Sigmoid colon (tissue), 6 donors: ENCODE measurements at regions not wholly inside any gene's neighbourhood (a gene's known extent, or its start where the extent isn't known, plus 50 kb on each side); places are given as distances from the start of the nearest gene placed in this dataset.

Experiments used
- DNase-seq: peaks from one replicate; pipeline ENCODE4 v3.0.0-alpha.2; 2019
- H3K27ac ChIP-seq, 4 donors: fragments of 200-600 bp; sonication (generic); one replicate each; pipeline ENCODE4 v1.5.1; 2016 to 2019; ENCODE audit warnings: mild to moderate bottlenecking in 1 of 4
- H3K27me3 ChIP-seq, 3 donors: fragments of 200-600 bp; sonication (generic); one replicate each; pipeline ENCODE4 v1.5.1; 2019; ENCODE audit warnings: mild to moderate bottlenecking in 1 of 3
- H3K36me3 ChIP-seq, 4 donors: fragments of 200-600 bp; sonication (generic); one replicate each; pipeline ENCODE4 v1.5.1; 2016 to 2019
- H3K4me1 ChIP-seq, 4 donors: fragments of 200-600 bp; sonication (generic); one replicate each; pipeline ENCODE4 v1.5.1; 2017 to 2019
- H3K4me3 ChIP-seq, 4 donors: fragments of 200-600 bp; sonication (generic); one replicate each; pipeline ENCODE4 v1.5.1; 2017 to 2019; ENCODE audit warnings: mild to moderate bottlenecking in 2 of 4, moderate library complexity in 1 of 4
- H3K9me3 ChIP-seq, 4 donors: fragments of 200-600 bp in 3 of 4; sonication (generic) in 3 of 4; one replicate each; pipeline versions ENCODE4 v1.5.1 to v1.6.1; 2013 to 2019
- EP300 ChIP-seq, 4 donors: sonication (generic); formaldehyde crosslinking; IDR thresholded peaks; one replicate each; pipeline ENCODE4 v1.6.1; 2017; ENCODE audit warnings: antibody characterized with exemption in 4 of 4
- POLR2A ChIP-seq, 2 donors: fragments of 450-650 bp; IDR thresholded peaks; one replicate each; pipeline ENCODE4 v1.6.1; 2016; ENCODE audit warnings: antibody characterized with exemption in 2 of 2, mild to moderate bottlenecking in 2 of 2, moderate library complexity in 2 of 2
- POLR2AphosphoS5 ChIP-seq, 4 donors: sonication (generic); formaldehyde crosslinking; IDR thresholded peaks; one replicate each; pipeline ENCODE4 v1.6.1; 2017; ENCODE audit warnings: antibody characterized with exemption in 4 of 4
- WGBS, 2 donors: extraction: QIAGEN DNeasy Blood & Tissue Kit; methylation state at CpG; one replicate each; pipeline ENCODE4 v1.1.7; 2013; 5-methylcytosine and 5-hydroxymethylcytosine counted together
- intact Hi-C: fragments of 100-400 bp; cut with DNase I; formaldehyde crosslinking; loops from one replicate; pipeline ENCODE4 v1.15.1; 2023
- TF ChIP-seq, protein P1 (sequence below), 4 experiments: fragments of 450-650 bp in 3 of 4; fragments of 200-600 bp in 1 of 4; IDR thresholded peaks; one replicate each; pipeline ENCODE4 v1.5.1; 2016 to 2019; ENCODE audit warnings: antibody characterized with exemption in 4 of 4, mild to moderate bottlenecking in 3 of 4, moderate library complexity in 2 of 4
- donor health status: healthy with polysubstance abuse.
- donor health status: healthy.

- intact Hi-C loops, result no loop called here
- Histone ChIP-seq H3K9me3 (no peaks in the 10 kb centered on the region), H3K4me1 (no peaks in the 10 kb centered on the region), H3K36me3 (no peaks in the 10 kb centered on the region), H3K27me3 (no peaks in the 10 kb centered on the region), H3K4me3 (no peak overlapping the region), H3K27ac (no peak overlapping the region)
- DNase-seq, result no peak
- no peak for TF ChIP-seq POLR2A (IDR thresholded peaks at IDR 0.05)
- TF ChIP-seq, protein P1, sequence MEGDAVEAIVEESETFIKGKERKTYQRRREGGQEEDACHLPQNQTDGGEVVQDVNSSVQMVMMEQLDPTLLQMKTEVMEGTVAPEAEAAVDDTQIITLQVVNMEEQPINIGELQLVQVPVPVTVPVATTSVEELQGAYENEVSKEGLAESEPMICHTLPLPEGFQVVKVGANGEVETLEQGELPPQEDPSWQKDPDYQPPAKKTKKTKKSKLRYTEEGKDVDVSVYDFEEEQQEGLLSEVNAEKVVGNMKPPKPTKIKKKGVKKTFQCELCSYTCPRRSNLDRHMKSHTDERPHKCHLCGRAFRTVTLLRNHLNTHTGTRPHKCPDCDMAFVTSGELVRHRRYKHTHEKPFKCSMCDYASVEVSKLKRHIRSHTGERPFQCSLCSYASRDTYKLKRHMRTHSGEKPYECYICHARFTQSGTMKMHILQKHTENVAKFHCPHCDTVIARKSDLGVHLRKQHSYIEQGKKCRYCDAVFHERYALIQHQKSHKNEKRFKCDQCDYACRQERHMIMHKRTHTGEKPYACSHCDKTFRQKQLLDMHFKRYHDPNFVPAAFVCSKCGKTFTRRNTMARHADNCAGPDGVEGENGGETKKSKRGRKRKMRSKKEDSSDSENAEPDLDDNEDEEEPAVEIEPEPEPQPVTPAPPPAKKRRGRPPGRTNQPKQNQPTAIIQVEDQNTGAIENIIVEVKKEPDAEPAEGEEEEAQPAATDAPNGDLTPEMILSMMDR (IDR thresholded peaks at IDR 0.05), result no peak
- TF ChIP-seq POLR2AphosphoS5 (IDR thresholded peaks at IDR 0.05), result no peak
- TF ChIP-seq EP300 (IDR thresholded peaks at IDR 0.05), result no peak
- WGBS, 2 donors, result 42 to 45% methylated on average over 2 of the region's 2 CpGs
Measured at GRCh38 chr4:54882616-54883015, 224.9 kb downstream of the KIT start.

GRCh38 chr4:54879576-54879975 lies 221.8 kb downstream of the KIT start:
- TF ChIP-seq POLR2AphosphoS5 (IDR thresholded peaks at IDR 0.05), result no peak
- TF ChIP-seq POLR2A (IDR thresholded peaks at IDR 0.05), result no peak
- TF ChIP-seq, protein P1 (IDR thresholded peaks at IDR 0.05), result no peak
- TF ChIP-seq EP300 (IDR thresholded peaks at IDR 0.05), result no peak
- intact Hi-C loops, result no loop called here
- Histone ChIP-seq H3K9me3 (no peaks in the 10 kb centered on the region), H3K27ac (no peak overlapping the region), H3K27me3 (no peaks in the 10 kb centered on the region), H3K4me3 (no peak overlapping the region), H3K36me3 (no peaks in the 10 kb centered on the region), H3K4me1 (no peaks in the 10 kb centered on the region)
- no peak for DNase-seq

GRCh38 chr4:54877006-54877405 lies 219.2 kb downstream of the KIT start:
- 98 to 99% methylated on average over 2 of the region's 2 CpGs for WGBS, 2 donors
- intact Hi-C loops, result no loop called here
- DNase-seq, result no peak
- Histone ChIP-seq H3K4me1 (no peaks in the 10 kb centered on the region), H3K27ac (no peak overlapping the region), H3K9me3 (no peaks in the 10 kb centered on the region), H3K36me3 (no peaks in the 10 kb centered on the region), H3K27me3 (no peaks in the 10 kb centered on the region), H3K4me3 (no peak overlapping the region)
- TF ChIP-seq, protein P1 (IDR thresholded peaks at IDR 0.05), result no peak
- TF ChIP-seq POLR2AphosphoS5 (IDR thresholded peaks at IDR 0.05) (no peak), EP300 (IDR thresholded peaks at IDR 0.05) (no peak), POLR2A (IDR thresholded peaks at IDR 0.05) (no peak)

GRCh38 chr4:54872261-54872660 lies 214.5 kb downstream of the KIT start:
- no peak for TF ChIP-seq EP300 (IDR thresholded peaks at IDR 0.05)
- TF ChIP-seq, protein P1 (IDR thresholded peaks at IDR 0.05), result no peak
- no peak for TF ChIP-seq POLR2AphosphoS5 (IDR thresholded peaks at IDR 0.05)
- no peak for TF ChIP-seq POLR2A (IDR thresholded peaks at IDR 0.05)
- DNase-seq, result no peak
- 82 to 85% methylated on average over 3 of the region's 3 CpGs for WGBS, 2 donors

DNA sequence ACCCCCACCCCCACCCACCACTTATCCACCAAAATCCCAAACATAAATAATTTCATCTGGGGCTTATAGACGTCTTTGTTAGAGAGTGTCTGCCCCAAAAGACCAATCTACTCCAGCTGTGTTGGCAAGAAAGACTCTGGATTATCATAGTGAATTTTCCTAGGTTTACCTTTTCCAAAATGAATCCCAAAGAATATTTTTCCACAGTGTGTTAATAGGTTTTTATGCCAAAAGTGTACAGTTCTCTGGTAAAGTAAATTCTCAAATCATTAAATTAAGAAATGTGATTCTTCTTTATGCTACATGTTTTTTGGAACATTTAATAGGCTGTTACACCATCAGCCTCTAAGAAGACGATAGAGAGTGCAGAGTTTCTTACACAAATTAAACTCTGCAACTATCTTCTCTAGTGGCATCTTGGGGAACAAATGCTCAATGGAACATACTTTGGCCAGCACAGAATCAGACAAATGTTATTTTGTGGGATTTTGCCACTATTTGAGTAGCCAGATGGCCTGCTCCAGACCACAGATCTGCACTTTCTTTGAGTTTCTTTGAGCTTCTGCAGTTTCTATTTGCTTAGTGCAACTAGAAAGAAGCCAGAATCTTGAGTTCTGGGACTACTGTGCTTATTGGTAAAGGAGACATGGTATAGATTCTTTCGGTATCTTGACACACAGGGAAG lies 206.0 kb downstream of the KIT start:
- Histone ChIP-seq H3K4me3 (no peak overlapping the region), H3K27ac (no peak overlapping the region), H3K4me1 (no peaks in the 10 kb centered on the region), H3K27me3 (no peaks in the 10 kb centered on the region), H3K36me3 (no peaks in the 10 kb centered on the region), H3K9me3 (no peaks in the 10 kb centered on the region)
- WGBS, 2 donors, result 77 to 83% methylated on average over 3 of the region's 3 CpGs
- TF ChIP-seq, protein P1 (IDR thresholded peaks at IDR 0.05), result no peak
- no peak for TF ChIP-seq POLR2A (IDR thresholded peaks at IDR 0.05)
- TF ChIP-seq POLR2AphosphoS5 (IDR thresholded peaks at IDR 0.05), result no peak
- no peak for TF ChIP-seq EP300 (IDR thresholded peaks at IDR 0.05)
- intact Hi-C loops, result no loop called here
- no peak for DNase-seq

More at GRCh38 chr4:54872261-54872660, 214.5 kb downstream of the KIT start:
- Histone ChIP-seq H3K36me3 (no peaks in the 10 kb centered on the region), H3K27me3 (no peaks in the 10 kb centered on the region), H3K9me3 (no peaks in the 10 kb centered on the region), H3K27ac (no peak overlapping the region), H3K4me1 (no peaks in the 10 kb centered on the region), H3K4me3 (no peak overlapping the region)
- intact Hi-C loops, result no loop called here
